ENCODE measurements at regions not wholly inside any gene's neighbourhood (a gene's known extent, or its start where the extent isn't known, plus 50 kb on each side); places are given as distances from the start of the nearest gene placed in this dataset.
A peak's percentile ranks its signal among the peaks of the same experiment; 100 is the strongest.

GRCh38 chr14:49946320-49947141 is 53.6 kb downstream of the ARF6 start:
- peak overlapping the region; percentile 98 for H3K27ac Mint-ChIP-seq

GRCh38 chr14:49947506-49947905 is 54.6 kb downstream of the ARF6 start:
- ATAC-seq (no peak), DNase-seq (no peak)
- H3K4me1 Mint-ChIP-seq, result peaks cover 46% of the 10 kb centered on the region
- peaks cover 3% of the 10 kb centered on the region for H3K36me3 Mint-ChIP-seq (ENCODE audit: low read depth)
- peak overlapping the region; percentile 98 for H3K27ac Mint-ChIP-seq
- no peaks in the 10 kb centered on the region for H3K27me3 Mint-ChIP-seq
- H3K4me3 Mint-ChIP-seq, result peak overlapping the region; percentile 22
- no peaks in the 10 kb centered on the region for H3K9me3 ChIP-seq (ENCODE audit: control insufficient read depth, low read length, poor library complexity, severe bottlenecking)

More at GRCh38 chr14:49946320-49947141, 53.6 kb downstream of the ARF6 start:
- no peaks in the 10 kb centered on the region for H3K27me3 Mint-ChIP-seq
- H3K4me3 Mint-ChIP-seq, result peak overlapping the region; percentile 32
- peaks cover 50% of the 10 kb centered on the region for H3K4me1 Mint-ChIP-seq
- peaks cover 3% of the 10 kb centered on the region for H3K36me3 Mint-ChIP-seq (ENCODE audit: low read depth)
- DNase-seq, result no peak
- peak; percentile 66 for ATAC-seq
- no peaks in the 10 kb centered on the region for H3K9me3 ChIP-seq (ENCODE audit: control insufficient read depth, low read length, poor library complexity, severe bottlenecking)

GRCh38 chr14:49950275-49951228 is 57.7 kb downstream of the ARF6 start:
- Mint-ChIP-seq H3K27ac (peak overlapping the region; percentile 21), H3K36me3 (ENCODE audit: low read depth) (peaks cover 3% of the 10 kb centered on the region), H3K27me3 (no peaks in the 10 kb centered on the region), H3K4me3 (peak overlapping the region; percentile 28), H3K4me1 (peaks cover 35% of the 10 kb centered on the region)
- no peak for DNase-seq
- ATAC-seq, result no peak
- H3K9me3 ChIP-seq (ENCODE audit: control insufficient read depth, low read length, poor library complexity, severe bottlenecking), result no peaks in the 10 kb centered on the region

GRCh38 chr14:49951229-49951607 is 58.3 kb downstream of the ARF6 start:
- Mint-ChIP-seq H3K36me3 (ENCODE audit: low read depth) (peaks cover 3% of the 10 kb centered on the region), H3K27me3 (no peaks in the 10 kb centered on the region), H3K4me3 (no peak overlapping the region), H3K4me1 (peaks cover 28% of the 10 kb centered on the region), H3K27ac (peak overlapping the region; percentile 21)
- DNase-seq (no peak), ATAC-seq (no peak)
- H3K9me3 ChIP-seq (ENCODE audit: control insufficient read depth, low read length, poor library complexity, severe bottlenecking), result no peaks in the 10 kb centered on the region

- H3K9me3 ChIP-seq (ENCODE audit: control insufficient read depth, low read length, poor library complexity, severe bottlenecking), result no peaks in the 10 kb centered on the region
- DNase-seq, result no peak
- H3K27me3 Mint-ChIP-seq, result no peaks in the 10 kb centered on the region
- no peak overlapping the region for H3K4me3 Mint-ChIP-seq
- no peak for ATAC-seq
- H3K27ac Mint-ChIP-seq, result no peak overlapping the region
- H3K4me1 Mint-ChIP-seq, result peaks cover 22% of the 10 kb centered on the region
- H3K36me3 Mint-ChIP-seq (ENCODE audit: low read depth), result peaks cover 3% of the 10 kb centered on the region
Observed at GRCh38 chr14:49951691-49952345, 58.9 kb downstream of the ARF6 start.

- ATAC-seq (no peak), DNase-seq (no peak)
- Mint-ChIP-seq H3K4me3 (no peak overlapping the region), H3K4me1 (peaks cover 12% of the 10 kb centered on the region), H3K27ac (no peak overlapping the region), H3K27me3 (no peaks in the 10 kb centered on the region), H3K36me3 (ENCODE audit: low read depth) (peaks cover 3% of the 10 kb centered on the region)
- H3K9me3 ChIP-seq (ENCODE audit: control insufficient read depth, low read length, poor library complexity, severe bottlenecking), result no peaks in the 10 kb centered on the region
Observed at GRCh38 chr14:49953196-49953595, 60.3 kb downstream of the ARF6 start.

- Mint-ChIP-seq H3K4me3 (no peak overlapping the region), H3K4me1 (peaks cover 10% of the 10 kb centered on the region), H3K27me3 (no peaks in the 10 kb centered on the region), H3K36me3 (ENCODE audit: low read depth) (no peaks in the 10 kb centered on the region), H3K27ac (no peak overlapping the region)
- DNase-seq (no peak), ATAC-seq (no peak)
- no peaks in the 10 kb centered on the region for H3K9me3 ChIP-seq (ENCODE audit: control insufficient read depth, low read length, poor library complexity, severe bottlenecking)
Observed at GRCh38 chr14:49954171-49954631, 61.3 kb downstream of the ARF6 start.

GRCh38 chr14:49955024-49955423 is 62.1 kb downstream of the ARF6 start:
- Mint-ChIP-seq H3K27me3 (no peaks in the 10 kb centered on the region), H3K36me3 (ENCODE audit: low read depth) (no peaks in the 10 kb centered on the region), H3K4me3 (no peak overlapping the region), H3K27ac (no peak overlapping the region), H3K4me1 (peaks cover 13% of the 10 kb centered on the region)
- ATAC-seq, result no peak
- no peak for DNase-seq
- no peaks in the 10 kb centered on the region for H3K9me3 ChIP-seq (ENCODE audit: control insufficient read depth, low read length, poor library complexity, severe bottlenecking)

GRCh38 chr14:49957089-49957852 is 64.4 kb downstream of the ARF6 start:
- DNase-seq, result no peak

GRCh38 chr14:49959822-49960408 is 67.0 kb downstream of the ARF6 start:
- Mint-ChIP-seq H3K4me1 (peaks cover 6% of the 10 kb centered on the region), H3K27me3 (no peaks in the 10 kb centered on the region), H3K27ac (peak overlapping the region; percentile 45), H3K36me3 (ENCODE audit: low read depth) (no peaks in the 10 kb centered on the region), H3K4me3 (peak overlapping the region; percentile 56)
- H3K9me3 ChIP-seq (ENCODE audit: control insufficient read depth, low read length, poor library complexity, severe bottlenecking), result no peaks in the 10 kb centered on the region
- DNase-seq, result no peak
- peak; percentile 75 for ATAC-seq

More at GRCh38 chr14:49957089-49957852, 64.4 kb downstream of the ARF6 start:
- H3K4me3 Mint-ChIP-seq, result no peak overlapping the region
- H3K4me1 Mint-ChIP-seq, result peaks cover 3% of the 10 kb centered on the region
- no peak for ATAC-seq
- no peaks in the 10 kb centered on the region for H3K27me3 Mint-ChIP-seq
- no peaks in the 10 kb centered on the region for H3K36me3 Mint-ChIP-seq (ENCODE audit: low read depth)
- H3K27ac Mint-ChIP-seq, result no peak overlapping the region
- H3K9me3 ChIP-seq (ENCODE audit: control insufficient read depth, low read length, poor library complexity, severe bottlenecking), result no peaks in the 10 kb centered on the region

GRCh38 chr14:49960453-49960852 is 67.6 kb downstream of the ARF6 start:
- no peaks in the 10 kb centered on the region for H3K9me3 ChIP-seq (ENCODE audit: control insufficient read depth, low read length, poor library complexity, severe bottlenecking)
- Mint-ChIP-seq H3K4me1 (peaks cover 7% of the 10 kb centered on the region), H3K36me3 (ENCODE audit: low read depth) (no peaks in the 10 kb centered on the region), H3K27me3 (no peaks in the 10 kb centered on the region), H3K4me3 (no peak overlapping the region), H3K27ac (peak overlapping the region; percentile 45)
- DNase-seq (no peak), ATAC-seq (no peak)

All from T-helper 17 cell (primary cell).